ENCODE measurements at regions not wholly inside any gene's neighbourhood (a gene's known extent, or its start where the extent isn't known, plus 50 kb on each side); places are given as distances from the start of the nearest gene placed in this dataset.

DNA sequence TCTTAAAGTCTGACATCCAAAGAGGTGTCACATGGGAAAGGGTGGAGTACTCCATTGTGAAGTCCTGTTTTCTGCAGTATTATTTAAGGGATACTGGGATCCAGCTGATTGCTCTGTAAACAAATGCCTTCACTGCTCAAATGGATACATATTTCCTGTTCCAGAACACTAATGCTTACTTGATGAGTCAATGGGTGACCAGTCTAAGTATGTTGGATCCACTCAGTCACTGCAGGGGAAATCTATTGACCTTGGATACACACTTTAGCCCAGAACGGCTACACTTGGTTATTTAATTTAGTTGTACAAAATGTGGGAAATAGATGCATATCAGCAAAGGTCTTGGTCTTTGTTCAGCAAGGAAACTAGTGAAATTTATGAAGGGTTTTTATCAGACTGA, 261.4 kb downstream of the MAP2K4 start:
- H3K27ac ChIP-seq (ENCODE audit: control insufficient read depth, insufficient read depth, low read length) = no peak overlapping the region
- H3K27me3 ChIP-seq (ENCODE audit: control insufficient read depth, extremely low read depth, insufficient read depth, low read length) = no peaks in the 10 kb centered on the region
- H3K9me3 ChIP-seq (ENCODE audit: control insufficient read depth, low read depth, low read length) = no peaks in the 10 kb centered on the region
- no peaks in the 10 kb centered on the region for H3K79me2 ChIP-seq (ENCODE audit: control insufficient read depth, insufficient read depth, low read length)
- FAIRE-seq (no peak), DNase-seq (ENCODE audit: low read depth, low spot score) (no peak)
- H3K4me1 ChIP-seq (ENCODE audit: control insufficient read depth, extremely low read depth, insufficient read depth, low read length) = no peaks in the 10 kb centered on the region
- dilution Hi-C loops (cut with MboI; ENCODE audit: extremely low pct_ligation_motif_present, low sequenced_read_pairs) = no loop called here
- no peak for TF ChIP-seq CTCF (optimal IDR thresholded peaks at IDR 0.05 in 1 of 3, IDR thresholded peaks at IDR 0.05 in 1 of 3, conservative IDR thresholded peaks at IDR 0.05 in 1 of 3; ENCODE audit: extremely low read depth in 1 of 3, insufficient read depth in 2 of 3, low read length in 3 of 3)
- TF ChIP-seq EZH2 (IDR thresholded peaks at IDR 0.05; ENCODE audit: low read length) = no peak
- no peak overlapping the region for H3K4me3 ChIP-seq (ENCODE audit: control insufficient read depth in 2 of 3, extremely low read depth in 1 of 3, insufficient read depth in 2 of 3, low read depth in 1 of 3, low read length in 3 of 3)
- no peak overlapping the region for H2AFZ ChIP-seq (ENCODE audit: control insufficient read depth, low read length)
- no peaks in the 10 kb centered on the region for H3K9me1 ChIP-seq (ENCODE audit: control insufficient read depth, extremely low read depth, insufficient read depth, low read length)
- no peaks in the 10 kb centered on the region for H4K20me1 ChIP-seq (ENCODE audit: control insufficient read depth, extremely low read depth, insufficient read depth, low read length)
- no peak overlapping the region for H3K4me2 ChIP-seq (ENCODE audit: control insufficient read depth, extremely low read depth, insufficient read depth, low read depth, low read length)
- no peaks in the 10 kb centered on the region for H3K36me3 ChIP-seq (ENCODE audit: control insufficient read depth in 2 of 2, extremely low read depth in 1 of 2, insufficient read depth in 2 of 2, low read length in 2 of 2)
- H3K9ac ChIP-seq (ENCODE audit: control insufficient read depth, extremely low read depth, insufficient read depth, low read length) = no peak overlapping the region

- no peaks in the 10 kb centered on the region for H3K79me2 ChIP-seq (ENCODE audit: control insufficient read depth, insufficient read depth, low read length)
- no peaks in the 10 kb centered on the region for H4K20me1 ChIP-seq (ENCODE audit: control insufficient read depth, extremely low read depth, insufficient read depth, low read length)
- FAIRE-seq (no peak), DNase-seq (ENCODE audit: low read depth, low spot score) (no peak)
- no peaks in the 10 kb centered on the region for H3K4me1 ChIP-seq (ENCODE audit: control insufficient read depth, extremely low read depth, insufficient read depth, low read length)
- H3K27ac ChIP-seq (ENCODE audit: control insufficient read depth, insufficient read depth, low read length) = no peak overlapping the region
- dilution Hi-C loops (cut with MboI; ENCODE audit: extremely low pct_ligation_motif_present, low sequenced_read_pairs) = no loop called here
- no peak overlapping the region for H3K4me3 ChIP-seq (ENCODE audit: control insufficient read depth in 2 of 3, extremely low read depth in 1 of 3, insufficient read depth in 2 of 3, low read depth in 1 of 3, low read length in 3 of 3)
- H3K4me2 ChIP-seq (ENCODE audit: control insufficient read depth, extremely low read depth, insufficient read depth, low read depth, low read length) = no peak overlapping the region
- H3K9ac ChIP-seq (ENCODE audit: control insufficient read depth, extremely low read depth, insufficient read depth, low read length) = no peak overlapping the region
- H3K36me3 ChIP-seq (ENCODE audit: control insufficient read depth in 2 of 2, extremely low read depth in 1 of 2, insufficient read depth in 2 of 2, low read length in 2 of 2) = no peaks in the 10 kb centered on the region
- H3K9me1 ChIP-seq (ENCODE audit: control insufficient read depth, extremely low read depth, insufficient read depth, low read length) = no peaks in the 10 kb centered on the region
- TF ChIP-seq CTCF (optimal IDR thresholded peaks at IDR 0.05 in 1 of 3, IDR thresholded peaks at IDR 0.05 in 1 of 3, conservative IDR thresholded peaks at IDR 0.05 in 1 of 3; ENCODE audit: extremely low read depth in 1 of 3, insufficient read depth in 2 of 3, low read length in 3 of 3) = no peak
- H2AFZ ChIP-seq (ENCODE audit: control insufficient read depth, low read length) = no peak overlapping the region
- H3K9me3 ChIP-seq (ENCODE audit: control insufficient read depth, low read depth, low read length) = no peaks in the 10 kb centered on the region
- H3K27me3 ChIP-seq (ENCODE audit: control insufficient read depth, extremely low read depth, insufficient read depth, low read length) = no peaks in the 10 kb centered on the region
Measured at GRCh38 chr17:12287953-12288352, 267.3 kb downstream of the MAP2K4 start.
